Upper lobe of left lung (tissue), 4 donors: ENCODE measurements at regions not wholly inside any gene's neighbourhood (a gene's known extent, or its start where the extent isn't known, plus 50 kb on each side); places are given as distances from the start of the nearest gene placed in this dataset.

ENCODE experiments used
- EP300 ChIP-seq, 4 donors: sonication (generic); formaldehyde crosslinking; IDR thresholded peaks; one replicate each; pipeline ENCODE4 v1.5.1; 2017; ENCODE audit warnings: antibody characterized with exemption in 4 of 4, control low read depth in 2 of 4
- POLR2A ChIP-seq, 4 donors: fragments of 450-650 bp; IDR thresholded peaks; one replicate each; pipeline ENCODE4 v1.5.1; 2016 to 2017; ENCODE audit warnings: antibody characterized with exemption in 4 of 4, mild to moderate bottlenecking in 2 of 4
- TF ChIP-seq, protein P1 (sequence below), 6 experiments: fragments of 450-650 bp in 4 of 6; fragments of 200-600 bp in 2 of 6; sonication (generic) in 2 of 6; IDR thresholded peaks; one replicate each; pipeline ENCODE4 v1.5.1; 2016 to 2019; ENCODE audit warnings: antibody characterized with exemption in 6 of 6

DNA sequence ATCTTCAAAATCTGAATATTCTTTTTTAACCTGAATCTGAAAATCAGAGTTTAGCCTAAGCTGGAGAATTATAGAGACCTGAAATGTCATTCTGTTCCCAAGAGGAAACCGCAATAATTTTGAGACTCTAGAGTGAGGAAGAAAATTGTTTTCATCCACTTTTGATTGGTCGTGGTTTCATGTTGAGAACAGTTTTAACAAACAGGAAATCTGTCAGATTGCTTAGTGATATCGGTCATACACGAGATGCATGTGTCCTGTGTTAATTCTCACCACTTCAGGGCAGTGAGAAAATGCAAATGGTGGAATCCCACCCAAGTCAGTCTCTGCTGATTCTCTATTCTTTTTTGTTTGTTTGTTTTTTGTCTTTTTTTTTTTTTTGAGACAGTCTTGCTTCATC is 1498.5 kb upstream of the TMEM132C start:
- TF ChIP-seq, protein P1, sequence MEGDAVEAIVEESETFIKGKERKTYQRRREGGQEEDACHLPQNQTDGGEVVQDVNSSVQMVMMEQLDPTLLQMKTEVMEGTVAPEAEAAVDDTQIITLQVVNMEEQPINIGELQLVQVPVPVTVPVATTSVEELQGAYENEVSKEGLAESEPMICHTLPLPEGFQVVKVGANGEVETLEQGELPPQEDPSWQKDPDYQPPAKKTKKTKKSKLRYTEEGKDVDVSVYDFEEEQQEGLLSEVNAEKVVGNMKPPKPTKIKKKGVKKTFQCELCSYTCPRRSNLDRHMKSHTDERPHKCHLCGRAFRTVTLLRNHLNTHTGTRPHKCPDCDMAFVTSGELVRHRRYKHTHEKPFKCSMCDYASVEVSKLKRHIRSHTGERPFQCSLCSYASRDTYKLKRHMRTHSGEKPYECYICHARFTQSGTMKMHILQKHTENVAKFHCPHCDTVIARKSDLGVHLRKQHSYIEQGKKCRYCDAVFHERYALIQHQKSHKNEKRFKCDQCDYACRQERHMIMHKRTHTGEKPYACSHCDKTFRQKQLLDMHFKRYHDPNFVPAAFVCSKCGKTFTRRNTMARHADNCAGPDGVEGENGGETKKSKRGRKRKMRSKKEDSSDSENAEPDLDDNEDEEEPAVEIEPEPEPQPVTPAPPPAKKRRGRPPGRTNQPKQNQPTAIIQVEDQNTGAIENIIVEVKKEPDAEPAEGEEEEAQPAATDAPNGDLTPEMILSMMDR (IDR thresholded peaks at IDR 0.05): no peak
- TF ChIP-seq POLR2A (IDR thresholded peaks at IDR 0.05) (peak in 1 of 4 donors; percentile 14), EP300 (IDR thresholded peaks at IDR 0.05) (no peak)
